HEK293 (cell line): ENCODE measurements at regions not wholly inside any gene's neighbourhood (a gene's known extent, or its start where the extent isn't known, plus 50 kb on each side); places are given as distances from the start of the nearest gene placed in this dataset.

Experiments
- ZBTB17 ChIP-seq: fragments of 450-650 bp; formaldehyde crosslinking; IDR thresholded peaks from 2 replicates; pipeline ENCODE4 v1.5.1; 2016; ENCODE audit warnings: missing biosample characterization, missing genetic modification characterization
- ZBTB8A ChIP-seq: fragments of 450-650 bp; formaldehyde crosslinking; IDR thresholded peaks from 2 replicates; pipeline ENCODE4 v1.5.1; 2016; ENCODE audit warnings: missing biosample characterization, missing genetic modification characterization
- ZNF157 ChIP-seq: fragments of 450-650 bp; formaldehyde crosslinking; IDR thresholded peaks from 2 replicates; pipeline ENCODE4 v1.5.1; 2016; ENCODE audit warnings: missing biosample characterization, missing genetic modification characterization
- ZNF473 ChIP-seq: fragments of 450-650 bp; formaldehyde crosslinking; IDR thresholded peaks from 2 replicates; pipeline ENCODE4 v1.5.1; 2017; ENCODE audit warnings: missing biosample characterization, missing genetic modification characterization
- ZNF660 ChIP-seq: fragments of 450-650 bp; IDR thresholded peaks from 2 replicates; pipeline ENCODE4 v1.5.1; 2018; ENCODE audit warnings: missing biosample characterization, mild to moderate bottlenecking, missing genetic modification characterization
- TF ChIP-seq, protein P1 (sequence below): fragments of 450-650 bp; formaldehyde crosslinking; IDR thresholded peaks from 2 replicates; pipeline ENCODE4 v1.5.1; 2016; ENCODE audit warnings: missing biosample characterization, missing genetic modification characterization

DNA sequence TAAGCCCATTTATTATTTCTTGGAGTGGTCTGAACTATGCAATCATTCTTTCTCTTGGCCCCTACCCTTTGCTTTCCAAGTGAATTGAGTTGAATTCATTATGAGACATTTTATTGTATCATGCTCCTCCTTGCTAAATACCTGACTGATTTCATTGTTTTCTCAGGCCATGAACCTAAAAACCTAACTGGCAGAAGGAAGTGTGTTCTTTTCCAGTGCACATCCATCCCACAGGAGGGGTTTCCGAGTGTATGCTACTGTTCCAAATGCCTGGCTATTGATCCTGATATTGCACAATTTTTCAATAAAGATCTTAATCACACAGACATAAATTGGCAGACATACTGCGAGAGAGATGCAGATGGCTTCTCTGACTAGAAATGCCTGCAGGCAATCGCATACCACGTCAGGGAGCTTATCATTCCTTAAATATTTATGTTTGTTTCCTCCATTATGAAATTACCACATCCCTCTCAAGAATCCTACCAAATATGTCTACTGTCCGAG is 162.2 kb upstream of the EGLN3 start:
- no peak for TF ChIP-seq ZNF473 (tag by site-specific recombination)
- TF ChIP-seq ZBTB8A (tag by site-specific recombination): no peak
- no peak for TF ChIP-seq ZNF660 (tag by site-specific recombination)
- TF ChIP-seq ZNF157 (tag by site-specific recombination): no peak
- no peak for TF ChIP-seq ZBTB17 (tag by site-specific recombination)
- TF ChIP-seq, protein P1, sequence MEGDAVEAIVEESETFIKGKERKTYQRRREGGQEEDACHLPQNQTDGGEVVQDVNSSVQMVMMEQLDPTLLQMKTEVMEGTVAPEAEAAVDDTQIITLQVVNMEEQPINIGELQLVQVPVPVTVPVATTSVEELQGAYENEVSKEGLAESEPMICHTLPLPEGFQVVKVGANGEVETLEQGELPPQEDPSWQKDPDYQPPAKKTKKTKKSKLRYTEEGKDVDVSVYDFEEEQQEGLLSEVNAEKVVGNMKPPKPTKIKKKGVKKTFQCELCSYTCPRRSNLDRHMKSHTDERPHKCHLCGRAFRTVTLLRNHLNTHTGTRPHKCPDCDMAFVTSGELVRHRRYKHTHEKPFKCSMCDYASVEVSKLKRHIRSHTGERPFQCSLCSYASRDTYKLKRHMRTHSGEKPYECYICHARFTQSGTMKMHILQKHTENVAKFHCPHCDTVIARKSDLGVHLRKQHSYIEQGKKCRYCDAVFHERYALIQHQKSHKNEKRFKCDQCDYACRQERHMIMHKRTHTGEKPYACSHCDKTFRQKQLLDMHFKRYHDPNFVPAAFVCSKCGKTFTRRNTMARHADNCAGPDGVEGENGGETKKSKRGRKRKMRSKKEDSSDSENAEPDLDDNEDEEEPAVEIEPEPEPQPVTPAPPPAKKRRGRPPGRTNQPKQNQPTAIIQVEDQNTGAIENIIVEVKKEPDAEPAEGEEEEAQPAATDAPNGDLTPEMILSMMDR (tag by site-specific recombination): no peak
